Neural progenitor cell (in vitro differentiated cells): ENCODE measurements at regions not wholly inside any gene's neighbourhood (a gene's known extent, or its start where the extent isn't known, plus 50 kb on each side); places are given as distances from the start of the nearest gene placed in this dataset.

Experiments
- CTCF ChIP-seq: fragments of 200-600 bp; sonication (generic); IDR thresholded peaks from 2 replicates; pipeline ENCODE4 v1.5.1; 2017; ENCODE audit warnings: antibody characterized with exemption, mild to moderate bottlenecking
- EZH2phosphoT487 ChIP-seq: fragments of 200-600 bp; sonication (generic); IDR thresholded peaks from 2 replicates; pipeline ENCODE4 v1.6.1; 2017; ENCODE audit warnings: antibody characterized with exemption

GRCh38 chr14:65352964-65353530 is 59.5 kb upstream of the FUT8 start:
- no peak for TF ChIP-seq EZH2phosphoT487
- no peak for TF ChIP-seq CTCF
